Colonic mucosa (tissue), 4 donors: ENCODE measurements at regions not wholly inside any gene's neighbourhood (a gene's known extent, or its start where the extent isn't known, plus 50 kb on each side); places are given as distances from the start of the nearest gene placed in this dataset.

ENCODE experiments used
- DNase-seq: peaks from one replicate; pipeline ENCODE4 v3.0.0-alpha.2; 2020
- H3K27ac ChIP-seq: fragments of 200-600 bp; one replicate; pipeline ENCODE4 v1.8.0; 2021
- H3K27me3 ChIP-seq: fragments of 200-600 bp; one replicate; pipeline ENCODE4 v1.8.0; 2021
- H3K36me3 ChIP-seq: fragments of 200-600 bp; one replicate; pipeline ENCODE4 v1.8.0; 2021
- H3K4me1 ChIP-seq: fragments of 200-600 bp; one replicate; pipeline ENCODE4 v1.8.0; 2021; ENCODE audit warnings: mild to moderate bottlenecking
- H3K4me3 ChIP-seq: fragments of 200-600 bp; one replicate; pipeline ENCODE4 v1.8.0; 2021
- H3K9ac ChIP-seq, 2 donors: one replicate each; pipeline ENCODE4 v1.7.0; 2013; ENCODE audit warnings: control low read depth in 2 of 2, low read depth in 2 of 2, low read length in 2 of 2
- H3K9me3 ChIP-seq: fragments of 200-600 bp; one replicate; pipeline ENCODE4 v1.8.0; 2021
- CTCF ChIP-seq: fragments of 200-600 bp; IDR thresholded peaks from one replicate; pipeline ENCODE4 v1.8.0; 2022; ENCODE audit warnings: antibody characterized with exemption, mild to moderate bottlenecking
- intact Hi-C: fragments of 100-400 bp; cut with DNase I; formaldehyde crosslinking; loops from one replicate; pipeline ENCODE4 v1.14.1; 2022
- donor health status: healthy.
- donor health status: DM: no; HTN: no; CAD: no.
- donor health status: DM: no; HTN: no; CAD: no.

- Histone ChIP-seq H3K36me3 (no peaks in the 10 kb centered on the region), H3K4me1 (no peaks in the 10 kb centered on the region), H3K9me3 (no peaks in the 10 kb centered on the region), H3K27ac (no peak overlapping the region), H3K4me3 (no peak overlapping the region), H3K27me3 (no peaks in the 10 kb centered on the region), H3K9ac (no peak overlapping the region)
- intact Hi-C loops = no loop called here
- no peak for TF ChIP-seq CTCF
- no peak for DNase-seq
Measured at GRCh38 chr10:3995302-3996210, 210.5 kb upstream of the KLF6 start.

- H3K9me3 ChIP-seq = no peaks in the 10 kb centered on the region
- no peaks in the 10 kb centered on the region for H3K27me3 ChIP-seq
- DNase-seq = peak; percentile 4
- intact Hi-C loops = no loop called here
- no peak for TF ChIP-seq CTCF
- no peak overlapping the region for H3K9ac ChIP-seq
- H3K4me3 ChIP-seq = no peak overlapping the region
- H3K4me1 ChIP-seq = no peaks in the 10 kb centered on the region
- no peaks in the 10 kb centered on the region for H3K36me3 ChIP-seq
- H3K27ac ChIP-seq = no peak overlapping the region
Measured at GRCh38 chr10:3992382-3993178, 207.6 kb upstream of the KLF6 start.

GRCh38 chr10:3990307-3990706 is 205.3 kb upstream of the KLF6 start:
- H3K4me3 ChIP-seq = no peak overlapping the region
- H3K4me1 ChIP-seq = no peaks in the 10 kb centered on the region
- intact Hi-C loops = no loop called here
- no peak for TF ChIP-seq CTCF
- H3K27me3 ChIP-seq = no peaks in the 10 kb centered on the region
- H3K27ac ChIP-seq = no peak overlapping the region
- H3K9me3 ChIP-seq = no peaks in the 10 kb centered on the region
- peak; percentile 9 for DNase-seq
- no peaks in the 10 kb centered on the region for H3K36me3 ChIP-seq
- H3K9ac ChIP-seq = no peak overlapping the region

GRCh38 chr10:3987143-3987974 is 202.3 kb upstream of the KLF6 start:
- H3K9me3 ChIP-seq = no peaks in the 10 kb centered on the region
- H3K4me1 ChIP-seq = no peaks in the 10 kb centered on the region
- no peak overlapping the region for H3K9ac ChIP-seq
- no peak for DNase-seq
- no peaks in the 10 kb centered on the region for H3K27me3 ChIP-seq
- no peak overlapping the region for H3K27ac ChIP-seq
- no peak for TF ChIP-seq CTCF
- H3K4me3 ChIP-seq = no peak overlapping the region
- H3K36me3 ChIP-seq = no peaks in the 10 kb centered on the region
- intact Hi-C loops = no loop called here

GRCh38 chr10:3986493-3987142 is 201.6 kb upstream of the KLF6 start:
- no peak overlapping the region for H3K27ac ChIP-seq
- DNase-seq = no peak
- H3K27me3 ChIP-seq = no peaks in the 10 kb centered on the region
- no peak for TF ChIP-seq CTCF
- no peaks in the 10 kb centered on the region for H3K9me3 ChIP-seq
- H3K36me3 ChIP-seq = no peaks in the 10 kb centered on the region
- no peak overlapping the region for H3K9ac ChIP-seq
- no peaks in the 10 kb centered on the region for H3K4me1 ChIP-seq
- H3K4me3 ChIP-seq = no peak overlapping the region
- intact Hi-C loops = no loop called here
